A673 (cell line): ENCODE measurements at regions not wholly inside any gene's neighbourhood (a gene's known extent, or its start where the extent isn't known, plus 50 kb on each side); places are given as distances from the start of the nearest gene placed in this dataset.

Experiments used
- EZH2 ChIP-seq: fragments of 200-600 bp; sonication (generic); IDR thresholded peaks from 2 replicates; pipeline ENCODE4 v1.6.1; 2017; ENCODE audit warnings: borderline replicate concordance, low read depth, mild to moderate bottlenecking, mixed read lengths, antibody characterized with exemption, low read length; ENCODE audit not compliant: poor library complexity, severe bottlenecking
- TF ChIP-seq, protein P1 (sequence below): fragments of 300-800, 200-600 bp; sonication (generic); conservative IDR thresholded peaks from 2 replicates; pipeline ENCODE4 v1.5.1; 2017; ENCODE audit warnings: low read depth, mild to moderate bottlenecking, antibody characterized with exemption, low read length, moderate library complexity, mixed read lengths

GRCh38 chr13:24616514-24616913 is 63.7 kb upstream of the ATP12A start:
- no peak for TF ChIP-seq EZH2
- TF ChIP-seq, protein P1, sequence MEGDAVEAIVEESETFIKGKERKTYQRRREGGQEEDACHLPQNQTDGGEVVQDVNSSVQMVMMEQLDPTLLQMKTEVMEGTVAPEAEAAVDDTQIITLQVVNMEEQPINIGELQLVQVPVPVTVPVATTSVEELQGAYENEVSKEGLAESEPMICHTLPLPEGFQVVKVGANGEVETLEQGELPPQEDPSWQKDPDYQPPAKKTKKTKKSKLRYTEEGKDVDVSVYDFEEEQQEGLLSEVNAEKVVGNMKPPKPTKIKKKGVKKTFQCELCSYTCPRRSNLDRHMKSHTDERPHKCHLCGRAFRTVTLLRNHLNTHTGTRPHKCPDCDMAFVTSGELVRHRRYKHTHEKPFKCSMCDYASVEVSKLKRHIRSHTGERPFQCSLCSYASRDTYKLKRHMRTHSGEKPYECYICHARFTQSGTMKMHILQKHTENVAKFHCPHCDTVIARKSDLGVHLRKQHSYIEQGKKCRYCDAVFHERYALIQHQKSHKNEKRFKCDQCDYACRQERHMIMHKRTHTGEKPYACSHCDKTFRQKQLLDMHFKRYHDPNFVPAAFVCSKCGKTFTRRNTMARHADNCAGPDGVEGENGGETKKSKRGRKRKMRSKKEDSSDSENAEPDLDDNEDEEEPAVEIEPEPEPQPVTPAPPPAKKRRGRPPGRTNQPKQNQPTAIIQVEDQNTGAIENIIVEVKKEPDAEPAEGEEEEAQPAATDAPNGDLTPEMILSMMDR: no peak
